Stomach (tissue), 8 donors: ENCODE measurements at regions not wholly inside any gene's neighbourhood (a gene's known extent, or its start where the extent isn't known, plus 50 kb on each side); places are given as distances from the start of the nearest gene placed in this dataset.

ENCODE experiments used
- DNase-seq, 2 donors: peaks; one replicate each; pipeline versions ENCODE4 v3.0.0 to v3.0.0-alpha.2; 2013 to 2019
- H3K27ac ChIP-seq, 5 donors: fragments of 200-600 bp in 4 of 5; sonication (generic) in 4 of 5; one replicate each; pipeline ENCODE4 v1.5.1; 2013 to 2019; ENCODE audit warnings: mild to moderate bottlenecking in 1 of 5, moderate library complexity in 1 of 5
- H3K27me3 ChIP-seq, 3 donors: fragments of 200-600 bp; sonication (generic); one replicate each; pipeline ENCODE4 v1.5.1; 2017 to 2019; ENCODE audit warnings: mixed run types in 1 of 3
- H3K36me3 ChIP-seq, 4 donors: fragments of 200-600 bp; sonication (generic); 1 replicate in 3 of 4; 2 replicates in 1 of 4; pipeline ENCODE4 v1.5.1; 2016 to 2019
- H3K4me1 ChIP-seq, 4 donors: fragments of 200-600 bp; sonication (generic); one replicate each; pipeline ENCODE4 v1.5.1; 2016 to 2019
- H3K4me3 ChIP-seq, 4 donors: fragments of 200-600 bp; sonication (generic) in 3 of 4; one replicate each; pipeline ENCODE4 v1.5.1; 2016 to 2019; ENCODE audit warnings: mild to moderate bottlenecking in 1 of 4
- H3K9me3 ChIP-seq, 4 donors: fragments of 200-600 bp; sonication (generic); one replicate each; pipeline ENCODE4 v1.5.1; 2016 to 2019
- EP300 ChIP-seq: sonication (generic); formaldehyde crosslinking; IDR thresholded peaks from one replicate; pipeline ENCODE4 v1.6.1; 2017; ENCODE audit warnings: antibody characterized with exemption
- POLR2A ChIP-seq, 4 donors: fragments of 450-650 bp; IDR thresholded peaks; one replicate each; pipeline ENCODE4 v1.6.1; 2016; ENCODE audit warnings: antibody characterized with exemption in 4 of 4, control low read depth in 2 of 4, mild to moderate bottlenecking in 1 of 4, moderate library complexity in 1 of 4
- POLR2AphosphoS5 ChIP-seq, 3 donors: sonication (generic); formaldehyde crosslinking; IDR thresholded peaks; one replicate each; pipeline ENCODE4 v1.6.1; 2016; ENCODE audit warnings: antibody characterized with exemption in 3 of 3
- WGBS, 5 donors: extraction: QIAGEN DNeasy Blood & Tissue Kit in 3 of 5; methylation state at CpG; one replicate each; pipeline versions ENCODE4 v1.1.5 to v1.1.7; 2013 to 2018; 5-methylcytosine and 5-hydroxymethylcytosine counted together
- intact Hi-C: fragments of 100-400 bp; cut with DNase I; formaldehyde crosslinking; loops from one replicate; pipeline ENCODE4 v1.15.1; 2023; ENCODE audit warnings: low total_unique reads
- TF ChIP-seq, protein P1 (sequence below), 7 experiments: fragments of 450-650 bp in 4 of 7; fragments of 200-600 bp in 3 of 7; sonication (generic) in 3 of 7; IDR thresholded peaks; one replicate each; pipeline ENCODE4 v1.5.1; 2016 to 2019; ENCODE audit warnings: antibody characterized with exemption in 7 of 7, control low read depth in 2 of 7, mild to moderate bottlenecking in 1 of 7
- donor health status: healthy with polysubstance abuse.
- donor health status: Bipolar disorder and iron deficiency.
- donor health status: healthy.

- TF ChIP-seq POLR2A (IDR thresholded peaks at IDR 0.05): no peak
- TF ChIP-seq EP300: no peak
- TF ChIP-seq, protein P1, sequence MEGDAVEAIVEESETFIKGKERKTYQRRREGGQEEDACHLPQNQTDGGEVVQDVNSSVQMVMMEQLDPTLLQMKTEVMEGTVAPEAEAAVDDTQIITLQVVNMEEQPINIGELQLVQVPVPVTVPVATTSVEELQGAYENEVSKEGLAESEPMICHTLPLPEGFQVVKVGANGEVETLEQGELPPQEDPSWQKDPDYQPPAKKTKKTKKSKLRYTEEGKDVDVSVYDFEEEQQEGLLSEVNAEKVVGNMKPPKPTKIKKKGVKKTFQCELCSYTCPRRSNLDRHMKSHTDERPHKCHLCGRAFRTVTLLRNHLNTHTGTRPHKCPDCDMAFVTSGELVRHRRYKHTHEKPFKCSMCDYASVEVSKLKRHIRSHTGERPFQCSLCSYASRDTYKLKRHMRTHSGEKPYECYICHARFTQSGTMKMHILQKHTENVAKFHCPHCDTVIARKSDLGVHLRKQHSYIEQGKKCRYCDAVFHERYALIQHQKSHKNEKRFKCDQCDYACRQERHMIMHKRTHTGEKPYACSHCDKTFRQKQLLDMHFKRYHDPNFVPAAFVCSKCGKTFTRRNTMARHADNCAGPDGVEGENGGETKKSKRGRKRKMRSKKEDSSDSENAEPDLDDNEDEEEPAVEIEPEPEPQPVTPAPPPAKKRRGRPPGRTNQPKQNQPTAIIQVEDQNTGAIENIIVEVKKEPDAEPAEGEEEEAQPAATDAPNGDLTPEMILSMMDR (IDR thresholded peaks at IDR 0.05): no peak
- TF ChIP-seq POLR2AphosphoS5 (IDR thresholded peaks at IDR 0.05): no peak
- H3K27ac ChIP-seq: no peak overlapping the region
- H3K9me3 ChIP-seq: no peaks in the 10 kb centered on the region
- no peaks in the 10 kb centered on the region for H3K36me3 ChIP-seq
- 73 to 87% (median 83%) methylated on average over 2 of the region's 2 CpGs for WGBS, 5 donors
- H3K4me3 ChIP-seq: no peak overlapping the region
- H3K4me1 ChIP-seq: peaks cover 0 to 10% (median 0%) of the 10 kb centered on the region in 4 donors
- DNase-seq: no peak
- intact Hi-C loops: no loop called here
- H3K27me3 ChIP-seq: no peaks in the 10 kb centered on the region
These were observed 65.9 kb downstream of the PHLDA1 start for GRCh38 chr12:75965661-75966060.

- Histone ChIP-seq H3K4me3 (no peak overlapping the region), H3K4me1 (peaks cover 10 to 25% (median 15%) of the 10 kb centered on the region in 4 donors), H3K36me3 (no peaks in the 10 kb centered on the region), H3K9me3 (no peaks in the 10 kb centered on the region), H3K27ac (peak overlapping the region in 1 of 5 donors; percentile 14), H3K27me3 (no peaks in the 10 kb centered on the region)
- intact Hi-C loops: no loop called here
- DNase-seq: peak; percentile 40 to 73
- no peak for TF ChIP-seq POLR2A (IDR thresholded peaks at IDR 0.05)
- TF ChIP-seq EP300: no peak
- TF ChIP-seq, protein P1 (IDR thresholded peaks at IDR 0.05): no peak
- no peak for TF ChIP-seq POLR2AphosphoS5 (IDR thresholded peaks at IDR 0.05)
- WGBS, 5 donors: 10 to 48% (median 32%) methylated on average over 1 of the region's 1 CpG
These were observed 67.4 kb downstream of the PHLDA1 start for GRCh38 chr12:75964150-75964549.

- TF ChIP-seq POLR2A (IDR thresholded peaks at IDR 0.05): no peak
- TF ChIP-seq, protein P1 (IDR thresholded peaks at IDR 0.05): no peak
- TF ChIP-seq EP300: no peak
- TF ChIP-seq POLR2AphosphoS5 (IDR thresholded peaks at IDR 0.05): no peak
- H3K36me3 ChIP-seq: no peaks in the 10 kb centered on the region
- H3K27me3 ChIP-seq: no peaks in the 10 kb centered on the region
- intact Hi-C loops: no loop called here
- no peak for DNase-seq
- H3K9me3 ChIP-seq: no peaks in the 10 kb centered on the region
- H3K4me1 ChIP-seq: peaks cover 11 to 32% (median 16%) of the 10 kb centered on the region in 4 donors
- H3K27ac ChIP-seq: no peak overlapping the region
- WGBS, 5 donors: 92 to 98% (median 96%) methylated on average over 4 of the region's 4 CpGs
- H3K4me3 ChIP-seq: no peak overlapping the region
These were observed 69.7 kb downstream of the PHLDA1 start for GRCh38 chr12:75961878-75962277.

DNA sequence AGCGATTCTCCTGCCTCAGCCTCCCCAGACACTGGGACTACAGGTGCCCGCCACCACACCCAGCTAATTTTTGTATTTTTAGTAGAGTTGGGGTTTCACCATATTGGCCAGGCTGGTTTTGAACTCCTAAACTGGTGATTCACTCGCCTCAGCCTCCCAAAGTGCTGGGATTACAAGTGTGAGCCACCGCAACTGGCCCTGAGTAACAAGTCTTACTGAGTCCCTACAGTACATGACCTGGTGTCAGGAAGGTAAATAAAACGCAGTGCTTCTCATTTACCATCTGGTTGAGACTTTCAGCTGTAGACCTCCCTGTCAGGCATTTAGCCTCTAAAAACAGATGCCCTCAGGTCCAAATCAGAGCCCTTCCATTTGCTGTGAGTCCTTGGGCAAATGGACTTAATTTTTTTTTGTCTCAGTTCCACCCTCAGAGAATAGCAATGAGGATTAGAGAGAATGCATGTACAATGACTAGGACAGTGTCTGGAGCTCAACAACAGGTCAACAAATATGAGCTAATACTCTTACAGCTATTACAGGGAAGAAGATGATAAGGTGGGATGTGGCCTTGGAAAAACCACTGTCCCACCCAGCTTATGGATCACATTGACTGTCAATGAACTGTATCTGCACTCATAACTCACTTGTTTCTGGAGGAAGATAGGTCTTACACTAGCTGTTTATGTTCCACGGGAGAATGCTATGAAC, 70.5 kb downstream of the PHLDA1 start:
- 94 to 98% (median 95%) methylated on average over 6 of the region's 6 CpGs for WGBS, 5 donors

More for the DNA sequence above, 70.5 kb downstream of the PHLDA1 start:
- intact Hi-C loops: no loop called here
- no peaks in the 10 kb centered on the region for H3K36me3 ChIP-seq
- no peaks in the 10 kb centered on the region for H3K9me3 ChIP-seq
- peaks cover 11 to 32% (median 16%) of the 10 kb centered on the region in 4 donors for H3K4me1 ChIP-seq
- H3K4me3 ChIP-seq: no peak overlapping the region
- TF ChIP-seq POLR2A (IDR thresholded peaks at IDR 0.05): no peak
- TF ChIP-seq POLR2AphosphoS5 (IDR thresholded peaks at IDR 0.05): no peak
- TF ChIP-seq, protein P1 (IDR thresholded peaks at IDR 0.05): no peak
- TF ChIP-seq EP300: no peak
- H3K27me3 ChIP-seq: no peaks in the 10 kb centered on the region
- DNase-seq: no peak
- peak overlapping the region in 4 of 5 donors; percentile 13 to 58 (median 52) for H3K27ac ChIP-seq
